DMS 273 (cell line): ENCODE measurements at regions not wholly inside any gene's neighbourhood (a gene's known extent, or its start where the extent isn't known, plus 50 kb on each side); places are given as distances from the start of the nearest gene placed in this dataset.
"Not testable (repeated sequence)": the region's sequence is repeated elsewhere in the genome, so short reads cannot be mapped to it uniquely, and the experiment has no call there.

Experiments used
- DNase-seq: peaks from one replicate; lab custom pipeline; 2025; ENCODE audit not compliant: unreplicated experiment; lab: John Stamatoyannopoulos, UW

- no peak for DNase-seq
Observed at GRCh38 chr9:75456698-75457097, 368.4 kb downstream of the OSTF1 start.

GRCh38 chr9:75457474-75458011 is 369.2 kb downstream of the OSTF1 start:
- no peak for DNase-seq

- DNase-seq: not testable (repeated sequence)
Observed at GRCh38 chr9:75459311-75459710, 371.0 kb downstream of the OSTF1 start.

GRCh38 chr9:75461183-75461582 is 372.9 kb downstream of the OSTF1 start:
- DNase-seq: no peak

GRCh38 chr9:75462866-75463265 is 374.6 kb downstream of the OSTF1 start:
- DNase-seq: no peak

GRCh38 chr9:75463871-75464270 is 375.6 kb downstream of the OSTF1 start:
- DNase-seq: no peak

- no peak for DNase-seq
Observed at GRCh38 chr9:75464726-75465125, 376.4 kb downstream of the OSTF1 start.

- DNase-seq: no peak
Observed at GRCh38 chr9:75467142-75467541, 378.8 kb downstream of the OSTF1 start.

- no peak for DNase-seq
Observed at GRCh38 chr9:75471549-75472114, 383.3 kb downstream of the OSTF1 start.

- no peak for DNase-seq
Observed at GRCh38 chr9:75482566-75482965, 394.3 kb downstream of the OSTF1 start.

- DNase-seq: no peak
Observed at GRCh38 chr9:75483636-75484035, 395.3 kb downstream of the OSTF1 start.

GRCh38 chr9:75487856-75488718 is 399.8 kb downstream of the OSTF1 start:
- no peak for DNase-seq

GRCh38 chr9:75488719-75489110 is 400.4 kb downstream of the OSTF1 start:
- DNase-seq: no peak

- DNase-seq: no peak
Observed at GRCh38 chr9:75490326-75490725, 400.1 kb upstream of the PCSK5 start.

- no peak for DNase-seq
Observed at GRCh38 chr9:75491533-75491932, 398.9 kb upstream of the PCSK5 start.

- no peak for DNase-seq
Observed at GRCh38 chr9:75499812-75500211, 390.7 kb upstream of the PCSK5 start.

GRCh38 chr9:75500479-75500878 is 390.0 kb upstream of the PCSK5 start:
- DNase-seq: no peak

GRCh38 chr9:75500940-75501339 is 389.5 kb upstream of the PCSK5 start:
- not testable (repeated sequence) for DNase-seq

GRCh38 chr9:75504721-75505120 is 385.8 kb upstream of the PCSK5 start:
- DNase-seq: no peak

GRCh38 chr9:75505654-75506053 is 384.8 kb upstream of the PCSK5 start:
- no peak for DNase-seq

- DNase-seq: no peak
Observed at GRCh38 chr9:75529463-75529862, 361.0 kb upstream of the PCSK5 start.

- no peak for DNase-seq
Observed at GRCh38 chr9:75531588-75531987, 358.9 kb upstream of the PCSK5 start.
